NCI-H748 treated with DMSO at 0.1 percent for 48 hours (cell line): ENCODE measurements at regions not wholly inside any gene's neighbourhood (a gene's known extent, or its start where the extent isn't known, plus 50 kb on each side); places are given as distances from the start of the nearest gene placed in this dataset.

Source experiments
- DNase-seq: peaks from one replicate; lab custom pipeline; 2025; lab: John Stamatoyannopoulos, UW

DNA sequence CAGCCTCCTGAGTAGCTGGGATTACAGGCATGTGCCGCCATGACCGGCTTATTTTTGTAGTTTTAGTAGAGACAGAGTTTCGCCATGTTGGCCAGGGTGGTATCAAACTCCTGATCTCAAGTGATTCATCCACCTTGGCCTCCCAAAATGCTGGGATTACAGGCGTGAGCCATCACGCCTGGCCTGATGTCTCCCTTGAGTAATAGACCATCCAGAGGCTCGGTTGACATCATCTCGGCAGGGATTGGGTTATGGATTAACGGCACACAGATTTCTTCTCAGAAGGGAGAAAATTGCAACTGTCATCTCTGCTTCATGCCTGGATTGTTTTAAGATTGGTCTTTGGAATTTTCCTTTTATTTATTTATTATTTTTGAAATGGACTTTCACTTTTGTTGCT lies 239.2 kb upstream of the LARGE1 start:
- DNase-seq: no peak

DNA sequence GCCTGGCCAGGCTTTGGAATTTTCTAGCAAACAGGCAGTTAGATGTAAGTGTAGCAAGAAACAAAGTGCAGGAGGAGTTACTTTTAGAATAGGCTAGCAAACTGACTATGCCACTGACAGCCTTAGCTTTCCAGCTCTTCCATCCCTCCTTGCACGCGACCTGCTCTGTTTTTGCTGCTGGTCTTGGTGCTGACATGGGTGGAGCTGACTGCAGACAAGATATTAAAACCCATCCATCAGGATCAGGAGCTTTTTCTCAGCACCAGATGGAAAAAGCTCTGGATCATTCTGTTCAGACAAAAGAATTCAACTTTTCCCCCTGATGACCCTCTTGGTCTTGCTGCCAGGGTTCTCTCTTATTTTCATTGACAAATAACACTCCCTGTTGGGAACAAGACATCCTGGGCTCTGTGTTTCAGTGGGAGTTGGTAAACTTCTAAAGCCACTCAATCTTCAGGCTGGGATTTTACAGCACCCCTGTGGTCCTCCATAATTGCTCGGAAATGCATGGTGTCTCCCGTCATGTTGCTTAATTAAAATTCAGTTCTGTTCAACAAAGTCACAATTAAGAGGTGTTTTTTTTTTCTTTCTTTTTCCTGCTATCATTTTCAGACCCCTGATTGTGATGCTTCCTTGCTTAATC lies 240.0 kb upstream of the LARGE1 start:
- DNase-seq: no peak

DNA sequence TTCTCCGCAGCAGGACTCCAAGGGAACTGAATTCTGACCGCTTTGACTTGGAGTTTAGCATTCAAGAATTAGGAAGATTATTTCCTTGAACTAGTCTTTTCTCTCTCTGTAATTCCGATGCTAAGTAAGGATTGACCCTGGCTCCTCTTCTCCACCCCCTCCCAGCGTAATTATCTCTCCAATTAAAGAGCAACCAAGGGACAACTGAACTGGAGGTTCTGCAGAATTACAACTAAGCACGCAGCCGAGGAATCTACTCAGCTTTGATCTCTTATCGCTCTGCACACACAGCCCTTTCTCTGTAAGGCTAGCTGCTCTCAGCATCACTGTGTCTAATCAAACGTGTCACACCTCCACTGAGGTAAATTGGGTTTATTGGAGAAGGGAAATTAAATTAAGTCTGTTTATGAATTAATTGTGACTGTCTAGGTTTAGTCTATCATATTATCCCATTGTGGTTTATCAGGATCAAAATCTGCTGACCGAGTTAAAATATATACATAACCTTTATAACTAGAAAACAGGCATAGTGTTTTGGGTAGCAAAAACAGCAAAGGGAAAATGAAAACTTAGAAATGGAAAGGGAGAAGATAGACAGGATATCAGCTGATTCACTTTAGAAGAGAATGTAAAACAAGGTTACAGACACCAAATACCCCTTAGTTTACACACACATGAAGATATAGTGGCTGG lies 241.3 kb upstream of the LARGE1 start:
- DNase-seq: no peak

DNA sequence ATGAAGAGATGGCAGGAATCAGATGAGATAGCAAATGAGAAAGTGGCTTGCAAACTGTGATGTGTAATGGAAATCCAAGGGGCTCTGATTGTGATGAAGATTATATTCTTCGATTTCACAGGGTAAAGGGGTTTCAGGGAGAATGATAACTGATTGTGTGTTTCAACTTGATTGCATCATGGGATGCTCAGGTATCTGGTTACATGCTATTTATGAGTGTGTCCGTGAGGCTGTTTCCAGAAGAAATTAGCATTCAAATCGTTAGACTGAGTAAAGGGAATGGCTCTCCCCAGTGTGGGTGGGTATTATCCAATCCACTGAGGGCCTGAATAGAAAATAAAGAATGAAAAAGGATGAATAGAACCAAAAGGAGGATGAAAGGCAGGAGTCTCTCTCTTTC lies 278.7 kb upstream of the LARGE1 start:
- DNase-seq: no peak

DNA sequence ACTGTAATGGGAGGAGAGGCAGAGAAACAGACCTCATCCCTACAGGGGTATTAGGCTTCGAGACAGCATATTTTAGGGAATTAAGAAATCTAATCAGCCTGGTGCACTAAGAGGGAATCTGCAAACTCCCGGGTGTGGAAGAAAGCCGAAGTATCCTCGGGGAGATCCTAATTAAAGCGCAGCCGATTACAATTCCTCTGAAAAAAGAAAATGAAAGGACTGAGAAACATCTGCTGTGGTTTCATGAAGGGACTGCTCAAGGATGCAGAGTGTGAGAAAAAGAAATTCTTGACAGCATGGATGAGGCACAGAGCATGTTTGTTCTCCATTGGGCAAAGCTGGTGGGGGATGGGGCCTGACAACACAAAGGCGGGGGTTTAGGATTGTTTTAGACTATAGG lies 290.0 kb upstream of the LARGE1 start:
- DNase-seq: no peak

DNA sequence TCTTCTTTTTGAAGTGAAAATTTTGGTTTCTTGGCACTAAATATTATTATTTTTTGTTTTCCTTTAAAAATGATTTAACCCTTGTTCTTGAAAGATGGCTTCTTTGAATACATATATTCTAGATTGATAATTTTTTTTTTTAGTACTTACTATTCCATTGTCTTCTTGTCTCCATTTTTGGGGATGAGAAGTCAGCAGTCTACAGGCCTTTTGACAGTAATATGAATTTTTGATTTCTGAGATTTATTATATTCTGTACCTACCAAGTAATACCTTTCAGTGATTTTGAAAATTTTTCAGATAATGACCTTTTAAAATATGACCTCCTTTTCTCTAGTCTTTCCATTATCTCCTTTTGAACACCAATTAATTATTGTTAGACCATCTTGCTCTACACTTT lies 294.1 kb upstream of the LARGE1 start:
- no peak for DNase-seq

DNA sequence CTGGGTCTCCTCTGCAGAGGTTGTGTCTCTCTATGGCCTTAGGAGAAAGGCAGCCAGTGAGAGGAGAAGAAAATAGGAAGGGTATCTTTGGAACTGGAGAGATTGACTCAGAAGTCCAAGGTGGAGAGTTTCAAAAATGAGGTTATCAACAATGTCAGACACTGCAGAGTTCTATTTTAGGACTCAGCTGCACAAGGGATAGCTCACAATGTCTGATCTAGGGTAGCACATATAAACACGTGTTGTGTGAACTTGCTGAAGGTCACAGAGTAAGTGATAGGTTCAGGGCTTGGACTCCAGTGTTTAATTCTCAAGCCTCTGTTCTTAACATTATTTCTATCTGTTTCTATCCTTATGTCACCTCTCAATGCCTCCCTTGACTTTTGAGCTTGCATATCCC lies 305.0 kb upstream of the LARGE1 start:
- DNase-seq: no peak

DNA sequence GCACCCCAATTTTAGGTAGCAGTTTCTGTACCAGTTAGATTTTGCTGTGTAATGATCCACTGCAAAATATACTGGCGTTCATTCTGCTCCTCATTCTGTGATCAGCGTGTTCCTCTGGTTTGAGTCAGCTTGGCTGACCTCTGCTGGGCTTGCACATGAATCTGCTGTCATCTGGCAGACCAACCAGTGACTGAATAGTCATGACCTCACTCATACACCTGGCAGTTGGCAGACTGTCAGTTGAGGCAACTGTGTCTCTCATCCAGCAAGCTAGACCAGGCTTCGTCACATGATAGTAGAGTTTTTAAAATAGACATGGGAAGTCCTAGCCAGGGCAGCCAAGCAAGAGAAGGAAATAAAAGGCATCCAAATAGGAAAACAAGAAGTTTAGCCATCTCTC lies 316.3 kb upstream of the LARGE1 start:
- DNase-seq: no peak

DNA sequence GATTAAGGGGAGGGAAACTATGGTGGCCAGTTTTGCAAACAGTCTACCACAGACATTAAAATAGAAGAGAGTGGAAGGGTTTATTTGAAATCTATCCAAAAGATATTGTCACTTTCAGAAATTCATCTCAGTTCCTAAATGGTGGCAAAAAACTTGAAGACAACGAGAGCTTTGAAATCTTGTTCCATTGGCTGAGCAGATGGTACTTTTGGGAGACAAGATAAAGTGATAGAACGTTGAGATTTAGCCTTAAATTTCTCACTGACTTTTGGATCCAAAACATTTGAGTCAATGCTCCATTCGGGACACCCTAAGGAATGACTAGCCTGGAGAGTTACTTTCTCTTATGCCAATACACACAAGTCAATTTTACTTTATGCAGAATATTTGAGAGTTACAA lies 319.1 kb upstream of the LARGE1 start:
- DNase-seq: no peak

DNA sequence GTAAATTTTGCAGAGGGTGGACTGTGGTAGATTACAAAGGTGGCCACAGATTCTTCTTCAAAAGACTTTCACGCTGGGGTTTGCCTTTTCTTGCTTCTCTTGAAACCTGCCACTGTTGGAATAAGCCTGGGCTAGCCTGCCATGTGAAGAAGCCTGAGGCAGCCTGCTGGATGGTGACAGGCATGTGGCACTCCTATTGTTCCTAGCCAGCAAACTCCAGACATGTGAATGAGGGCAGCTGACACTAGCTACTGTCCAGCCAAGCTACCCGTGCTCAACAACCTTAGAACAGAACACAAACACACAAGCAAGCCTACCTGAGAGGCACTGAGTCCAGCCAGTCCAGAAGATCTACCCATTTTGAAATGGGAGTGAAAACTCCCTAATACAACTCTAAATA lies 322.7 kb upstream of the LARGE1 start:
- no peak for DNase-seq

DNA sequence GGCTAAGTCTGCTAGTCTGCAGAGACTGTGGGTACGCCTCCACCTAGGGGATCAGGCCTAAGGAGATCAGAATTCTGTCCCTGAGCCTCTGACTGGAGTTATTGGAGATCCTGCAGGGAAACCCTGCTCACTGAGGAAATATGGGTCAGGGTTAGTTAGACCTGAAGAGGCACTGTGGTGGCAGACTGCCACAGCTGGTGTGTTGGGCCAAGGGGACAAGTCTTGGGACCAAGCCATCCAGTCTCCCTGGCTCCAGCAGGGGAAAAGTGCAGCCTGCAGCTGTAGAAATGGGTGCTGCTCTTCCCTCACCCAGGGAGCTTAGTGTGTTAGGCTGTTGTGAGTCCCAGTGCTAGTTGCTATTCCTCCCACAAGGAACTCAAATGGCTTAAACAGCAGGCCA lies 334.8 kb upstream of the LARGE1 start:
- DNase-seq: no peak

DNA sequence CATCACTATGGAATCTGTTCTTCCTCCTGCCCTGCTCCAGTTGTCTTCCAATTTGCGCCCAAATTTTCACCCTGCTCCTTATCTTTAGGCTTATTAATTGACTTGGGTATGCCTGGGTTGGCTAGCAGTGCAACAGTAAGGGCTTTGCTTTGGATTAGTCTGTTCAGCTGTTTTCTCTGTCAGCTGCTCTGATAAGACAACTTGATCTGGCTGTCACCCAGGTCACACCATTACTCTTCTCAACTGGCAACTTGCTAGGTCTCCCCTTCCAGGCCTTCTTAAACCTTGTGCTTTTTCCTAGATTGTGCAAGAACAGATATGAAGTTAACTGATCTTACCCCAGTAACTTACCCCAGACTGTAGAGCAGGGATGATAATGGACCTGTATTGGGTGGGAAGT lies 357.8 kb upstream of the LARGE1 start:
- DNase-seq: no peak

DNA sequence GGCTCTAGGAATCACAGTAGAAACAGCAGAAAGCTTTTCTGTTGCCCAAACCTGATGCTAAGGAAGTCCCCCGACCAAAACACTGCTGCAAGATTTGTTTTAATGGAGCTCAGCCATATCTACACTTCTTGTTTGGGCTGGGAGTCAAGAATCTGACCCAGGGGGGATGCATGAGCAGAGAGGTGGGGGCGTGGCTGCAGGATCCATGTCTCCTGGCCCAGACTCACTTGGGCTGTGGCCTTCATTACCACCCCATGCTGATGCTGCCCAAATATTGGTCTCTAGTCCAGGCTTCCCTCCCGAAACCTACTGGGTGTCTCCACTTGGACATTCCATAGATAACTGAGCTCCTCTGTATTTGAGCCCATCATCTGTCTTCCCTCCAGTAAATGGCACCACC lies 361.5 kb upstream of the LARGE1 start:
- no peak for DNase-seq

DNA sequence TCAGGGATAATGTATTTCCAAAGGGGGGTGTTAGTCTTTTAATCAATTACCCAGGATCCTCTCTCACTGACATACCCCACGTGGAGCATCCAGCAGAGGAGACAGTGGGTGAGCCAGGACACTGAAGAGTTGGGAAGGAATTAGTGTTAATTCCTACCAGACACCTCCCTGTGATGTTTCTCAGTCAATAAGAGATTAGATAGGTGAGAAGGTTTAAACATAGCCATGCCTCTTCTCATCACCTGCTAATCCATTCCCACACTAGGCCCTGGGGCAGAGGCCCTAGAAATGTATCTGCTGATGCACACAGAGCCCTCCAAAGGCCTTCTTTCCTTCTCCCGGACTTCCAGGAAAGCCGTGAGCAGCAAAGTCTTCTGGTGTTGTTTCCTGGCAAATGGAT lies 363.6 kb upstream of the LARGE1 start:
- DNase-seq: no peak

DNA sequence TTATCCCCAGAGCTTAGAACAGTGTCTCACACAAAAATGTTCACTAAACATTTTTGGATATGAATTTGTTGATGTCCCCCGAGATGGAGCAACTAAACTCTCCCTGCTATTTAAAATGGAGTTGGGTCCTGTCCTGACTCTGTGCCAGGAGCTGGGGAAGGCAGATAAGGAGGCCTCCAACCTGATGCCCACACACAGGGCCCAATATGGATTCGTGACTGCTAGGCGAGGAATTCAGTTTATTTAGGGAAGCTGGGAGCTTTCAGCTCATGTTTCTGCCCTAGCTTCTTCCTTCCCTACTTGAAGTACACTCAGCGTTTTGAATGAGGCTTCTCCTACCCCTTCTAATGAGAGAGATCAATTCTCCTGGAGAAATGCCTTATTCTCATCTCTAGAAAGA lies 373.0 kb upstream of the LARGE1 start:
- no peak for DNase-seq

DNA sequence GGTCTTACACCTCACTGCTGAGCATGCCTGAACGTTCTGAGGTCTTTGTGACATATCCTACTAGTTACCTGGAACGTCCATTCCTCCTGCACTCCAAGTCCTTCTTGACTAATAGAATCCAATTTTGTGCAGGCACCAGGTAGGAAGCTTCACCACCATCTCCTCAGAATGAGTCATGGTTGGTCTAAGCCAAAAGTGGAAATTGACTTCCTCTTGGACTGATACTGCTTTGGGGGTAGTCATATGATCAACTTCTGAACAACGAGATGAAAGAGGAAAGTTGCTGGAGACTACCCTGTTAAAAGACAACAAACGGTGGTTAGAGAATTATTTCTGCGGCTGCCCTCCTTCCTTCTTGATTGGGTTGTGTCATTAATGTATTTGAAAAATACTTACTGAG lies 374.2 kb upstream of the LARGE1 start:
- no peak for DNase-seq

DNA sequence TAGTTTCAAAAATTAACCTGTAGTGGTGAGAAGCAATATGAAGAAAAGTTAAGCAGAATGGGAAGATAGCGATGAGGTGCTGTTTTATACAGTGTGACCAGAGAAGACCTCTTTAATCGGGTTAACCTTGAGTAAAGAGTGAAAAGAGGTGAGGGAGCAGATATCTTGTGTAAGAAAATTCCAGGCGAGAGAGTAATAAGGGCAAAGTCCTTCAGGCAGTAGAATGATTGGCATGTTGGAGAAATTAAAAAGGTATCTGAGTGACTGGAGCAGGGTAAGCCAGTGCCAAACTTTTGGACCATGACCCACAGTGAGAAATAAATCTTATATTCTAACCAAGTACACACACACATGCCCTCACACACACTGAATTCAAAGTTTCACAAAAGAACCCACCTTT lies 374.7 kb upstream of the LARGE1 start:
- no peak for DNase-seq

DNA sequence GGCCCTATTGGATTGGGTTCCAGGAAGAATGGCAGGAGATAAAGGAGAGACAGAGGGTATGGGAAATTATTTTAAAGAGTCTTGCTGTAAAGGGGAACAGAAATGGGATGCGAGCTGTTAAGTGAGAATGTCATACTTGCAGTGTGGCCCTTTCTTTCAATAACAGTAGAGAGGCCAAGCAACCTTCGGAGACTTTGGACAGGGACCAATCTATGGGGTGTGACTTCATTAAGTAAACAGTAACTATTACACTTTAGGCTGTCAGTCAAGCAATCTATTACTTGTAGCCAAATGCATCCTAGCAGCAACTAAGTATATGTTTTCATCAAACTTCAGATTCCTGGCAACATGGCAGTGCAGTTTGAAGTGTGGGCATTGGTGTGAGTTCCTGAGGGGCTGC lies 376.2 kb upstream of the LARGE1 start:
- DNase-seq: no peak

DNA sequence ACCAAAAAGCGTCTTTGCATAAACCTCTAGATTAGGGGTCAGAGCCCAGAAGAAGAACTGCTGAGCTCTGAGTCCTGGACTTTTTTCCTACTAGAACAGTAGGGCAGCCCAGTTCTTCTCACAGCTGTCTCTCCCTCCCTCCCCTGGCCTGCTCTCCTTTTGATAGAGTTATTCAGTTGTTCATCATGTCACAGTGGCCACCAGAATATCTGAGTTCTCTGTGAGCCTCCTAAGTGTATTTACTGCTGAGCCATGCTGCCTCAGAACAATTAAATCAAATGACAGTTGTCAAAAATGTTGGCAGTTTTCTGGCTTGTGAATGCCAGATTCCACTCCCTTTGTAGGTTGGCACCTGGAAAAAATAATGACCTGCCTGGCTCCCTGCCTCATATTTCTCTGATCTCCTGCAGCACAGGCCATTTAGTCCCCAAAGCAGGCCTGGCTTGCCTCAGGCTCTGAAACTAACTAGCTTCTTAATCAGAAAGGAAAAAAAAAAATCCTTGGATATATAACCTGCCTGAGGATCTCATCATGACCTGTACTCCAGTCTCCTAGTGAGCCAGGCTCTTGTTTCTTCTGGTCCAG lies 377.4 kb upstream of the LARGE1 start:
- no peak for DNase-seq

DNA sequence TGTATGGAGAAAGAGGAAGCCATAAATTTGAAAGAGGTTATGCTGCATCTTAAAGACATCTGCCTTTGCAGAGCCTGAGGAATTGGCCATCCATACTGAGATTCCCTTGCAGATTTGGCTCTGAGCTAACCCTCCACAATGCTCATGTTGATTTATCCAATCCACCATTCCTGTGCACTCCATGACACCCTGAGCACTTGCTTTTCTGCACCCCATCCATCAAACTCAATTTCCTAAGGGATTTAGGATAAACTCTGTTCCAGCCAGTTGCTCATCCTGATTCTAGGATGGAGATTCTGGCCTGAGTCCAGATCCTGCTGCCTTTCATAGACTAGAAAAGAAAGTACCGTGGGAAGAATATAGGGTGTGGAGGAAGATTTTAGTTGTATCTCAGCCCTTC lies 379.2 kb upstream of the LARGE1 start:
- no peak for DNase-seq

DNA sequence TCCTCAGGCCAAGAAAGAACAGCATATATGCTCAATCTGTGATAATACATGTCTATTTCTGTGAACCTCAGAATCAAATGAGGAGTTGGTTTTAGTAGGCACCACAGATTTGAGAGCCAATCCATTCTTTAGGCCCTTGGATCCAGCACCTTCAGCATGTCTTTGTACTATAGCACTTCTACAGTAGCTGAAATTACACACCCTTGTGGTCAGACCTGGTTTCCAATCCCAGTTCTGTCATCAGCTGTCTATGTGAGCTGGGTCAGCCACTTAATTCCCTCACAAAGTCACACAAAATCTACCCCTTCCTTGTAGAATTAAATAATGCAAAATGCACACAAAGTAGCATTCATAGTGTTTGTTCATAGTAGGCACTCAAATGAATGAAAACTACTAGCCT lies 381.3 kb upstream of the LARGE1 start:
- DNase-seq: no peak

DNA sequence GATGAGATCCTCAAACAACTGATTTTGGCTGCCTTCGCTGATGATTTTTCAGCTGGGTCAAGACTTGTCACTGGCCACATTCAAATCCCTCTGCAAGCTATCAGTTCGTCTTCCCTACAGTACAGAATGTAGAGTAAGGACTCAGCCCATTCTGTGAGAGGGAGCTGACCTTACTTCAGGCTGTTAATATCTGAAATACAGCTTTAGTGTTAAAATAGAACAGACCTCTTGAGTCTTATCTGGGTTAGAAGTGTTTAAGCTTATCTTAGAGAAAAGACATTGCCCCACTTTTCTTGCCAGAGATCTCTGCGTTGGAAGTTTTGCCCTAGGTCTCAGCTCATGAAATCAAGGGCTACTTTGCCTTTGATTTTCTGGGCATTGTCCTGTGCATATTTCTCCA lies 383.4 kb upstream of the LARGE1 start:
- no peak for DNase-seq

DNA sequence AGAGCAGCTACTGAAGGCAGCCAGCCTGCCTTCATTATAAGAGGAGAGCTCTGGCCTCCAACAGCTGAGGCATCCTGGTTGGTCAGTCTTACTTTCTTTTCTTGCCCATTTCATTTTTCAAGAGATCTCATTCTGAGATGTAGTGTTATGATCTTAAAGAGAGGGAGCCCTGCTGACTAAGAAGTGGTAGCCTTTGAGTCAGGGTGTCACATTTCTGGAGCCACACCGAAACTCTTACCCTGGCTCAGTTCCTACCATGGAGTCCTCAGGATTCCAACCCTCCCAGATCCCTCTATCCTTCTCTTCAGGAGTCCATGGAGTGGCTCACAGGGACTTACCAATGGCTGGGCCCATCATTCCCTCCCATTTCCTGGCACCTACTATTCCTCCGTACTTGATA lies 386.1 kb upstream of the LARGE1 start:
- DNase-seq: no peak

DNA sequence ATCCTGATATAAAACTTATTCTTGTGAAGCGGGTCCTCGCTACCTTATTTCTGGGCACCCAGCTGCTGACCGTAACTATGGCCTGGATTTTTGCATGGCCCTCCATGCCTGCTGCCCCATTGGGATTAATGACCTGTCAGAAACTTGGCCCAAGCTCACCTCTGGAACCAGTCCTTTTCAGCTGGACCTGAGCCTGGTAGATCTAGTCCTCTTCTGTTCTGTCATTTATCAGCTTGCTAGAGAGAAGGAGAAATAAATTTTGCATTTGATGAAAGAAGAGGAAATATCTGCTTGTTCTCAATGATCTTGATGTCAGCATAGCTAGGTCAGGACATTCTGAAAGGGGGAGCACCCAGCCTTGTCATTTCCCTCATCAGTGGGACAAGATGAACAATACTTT lies 387.8 kb upstream of the LARGE1 start:
- DNase-seq: no peak
